EH (cell line): ENCODE measurements at regions not wholly inside any gene's neighbourhood (a gene's known extent, or its start where the extent isn't known, plus 50 kb on each side); places are given as distances from the start of the nearest gene placed in this dataset.
A peak's percentile ranks its signal among the peaks of the same experiment; 100 is the strongest.

Source experiments
- DNase-seq: peaks from one replicate; pipeline ENCODE4 v3.0.0-alpha.2; 2015; ENCODE audit warnings: low read depth

- no peak for DNase-seq
These were observed 898.6 kb upstream of the KLHL29 start for GRCh38 chr2:22486343-22486742.

GRCh38 chr2:22487036-22487435 lies 897.9 kb upstream of the KLHL29 start:
- DNase-seq = no peak

- DNase-seq = no peak
These were observed 897.4 kb upstream of the KLHL29 start for GRCh38 chr2:22487541-22487940.

- DNase-seq = no peak
These were observed 893.5 kb upstream of the KLHL29 start for GRCh38 chr2:22491442-22491841.

GRCh38 chr2:22494156-22494555 lies 890.8 kb upstream of the KLHL29 start:
- no peak for DNase-seq

GRCh38 chr2:22497064-22497463 lies 887.9 kb upstream of the KLHL29 start:
- DNase-seq = no peak

GRCh38 chr2:22497789-22498188 lies 887.2 kb upstream of the KLHL29 start:
- DNase-seq = no peak

GRCh38 chr2:22499082-22499839 lies 885.7 kb upstream of the KLHL29 start:
- DNase-seq = no peak

- no peak for DNase-seq
These were observed 884.4 kb upstream of the KLHL29 start for GRCh38 chr2:22500555-22500935.

- DNase-seq = no peak
These were observed 883.1 kb upstream of the KLHL29 start for GRCh38 chr2:22501851-22502250.

GRCh38 chr2:22513563-22513962 lies 871.4 kb upstream of the KLHL29 start:
- DNase-seq = no peak

- no peak for DNase-seq
These were observed 867.8 kb upstream of the KLHL29 start for GRCh38 chr2:22517141-22517540.

GRCh38 chr2:22518641-22519040 lies 866.3 kb upstream of the KLHL29 start:
- no peak for DNase-seq

- no peak for DNase-seq
These were observed 864.4 kb upstream of the KLHL29 start for GRCh38 chr2:22520369-22521288.

GRCh38 chr2:22521620-22522019 lies 863.4 kb upstream of the KLHL29 start:
- DNase-seq = no peak

- no peak for DNase-seq
These were observed 859.3 kb upstream of the KLHL29 start for GRCh38 chr2:22525681-22526080.

- DNase-seq = no peak
These were observed 854.8 kb upstream of the KLHL29 start for GRCh38 chr2:22530131-22530530.

GRCh38 chr2:22536133-22536532 lies 848.8 kb upstream of the KLHL29 start:
- DNase-seq = peak; percentile 22

- DNase-seq = no peak
These were observed 830.5 kb upstream of the KLHL29 start for GRCh38 chr2:22554453-22554852.

GRCh38 chr2:22557406-22557805 lies 827.6 kb upstream of the KLHL29 start:
- DNase-seq = no peak

- no peak for DNase-seq
These were observed 825.0 kb upstream of the KLHL29 start for GRCh38 chr2:22560021-22560420.

GRCh38 chr2:22579341-22579740 lies 805.6 kb upstream of the KLHL29 start:
- no peak for DNase-seq

- no peak for DNase-seq
These were observed 802.9 kb upstream of the KLHL29 start for GRCh38 chr2:22582107-22582506.
